Colonic mucosa (tissue), 4 donors: ENCODE measurements at regions not wholly inside any gene's neighbourhood (a gene's known extent, or its start where the extent isn't known, plus 50 kb on each side); places are given as distances from the start of the nearest gene placed in this dataset.

Source experiments
- DNase-seq: peaks from one replicate; pipeline ENCODE4 v3.0.0-alpha.2; 2020
- H3K27ac ChIP-seq: fragments of 200-600 bp; one replicate; pipeline ENCODE4 v1.8.0; 2021
- H3K27me3 ChIP-seq: fragments of 200-600 bp; one replicate; pipeline ENCODE4 v1.8.0; 2021
- H3K36me3 ChIP-seq: fragments of 200-600 bp; one replicate; pipeline ENCODE4 v1.8.0; 2021
- H3K4me1 ChIP-seq: fragments of 200-600 bp; one replicate; pipeline ENCODE4 v1.8.0; 2021; ENCODE audit warnings: mild to moderate bottlenecking
- H3K4me3 ChIP-seq: fragments of 200-600 bp; one replicate; pipeline ENCODE4 v1.8.0; 2021
- H3K9ac ChIP-seq, 2 donors: one replicate each; pipeline ENCODE4 v1.7.0; 2013; ENCODE audit warnings: control low read depth in 2 of 2, low read depth in 2 of 2, low read length in 2 of 2
- H3K9me3 ChIP-seq: fragments of 200-600 bp; one replicate; pipeline ENCODE4 v1.8.0; 2021
- intact Hi-C: fragments of 100-400 bp; cut with DNase I; formaldehyde crosslinking; loops from one replicate; pipeline ENCODE4 v1.14.1; 2022
- TF ChIP-seq, protein P1 (sequence below): fragments of 200-600 bp; IDR thresholded peaks from one replicate; pipeline ENCODE4 v1.8.0; 2022; ENCODE audit warnings: antibody characterized with exemption, mild to moderate bottlenecking
- donor health status: healthy.
- donor health status: DM: no; HTN: no; CAD: no.
- donor health status: DM: no; HTN: no; CAD: no.

GRCh38 chr1:87644033-87644578 is 315.4 kb downstream of the LMO4 start:
- Histone ChIP-seq H3K9ac (no peak overlapping the region), H3K4me1 (no peaks in the 10 kb centered on the region), H3K27me3 (no peaks in the 10 kb centered on the region), H3K9me3 (no peaks in the 10 kb centered on the region), H3K27ac (no peak overlapping the region), H3K36me3 (no peaks in the 10 kb centered on the region), H3K4me3 (no peak overlapping the region)
- intact Hi-C loops = no loop called here
- TF ChIP-seq, protein P1, sequence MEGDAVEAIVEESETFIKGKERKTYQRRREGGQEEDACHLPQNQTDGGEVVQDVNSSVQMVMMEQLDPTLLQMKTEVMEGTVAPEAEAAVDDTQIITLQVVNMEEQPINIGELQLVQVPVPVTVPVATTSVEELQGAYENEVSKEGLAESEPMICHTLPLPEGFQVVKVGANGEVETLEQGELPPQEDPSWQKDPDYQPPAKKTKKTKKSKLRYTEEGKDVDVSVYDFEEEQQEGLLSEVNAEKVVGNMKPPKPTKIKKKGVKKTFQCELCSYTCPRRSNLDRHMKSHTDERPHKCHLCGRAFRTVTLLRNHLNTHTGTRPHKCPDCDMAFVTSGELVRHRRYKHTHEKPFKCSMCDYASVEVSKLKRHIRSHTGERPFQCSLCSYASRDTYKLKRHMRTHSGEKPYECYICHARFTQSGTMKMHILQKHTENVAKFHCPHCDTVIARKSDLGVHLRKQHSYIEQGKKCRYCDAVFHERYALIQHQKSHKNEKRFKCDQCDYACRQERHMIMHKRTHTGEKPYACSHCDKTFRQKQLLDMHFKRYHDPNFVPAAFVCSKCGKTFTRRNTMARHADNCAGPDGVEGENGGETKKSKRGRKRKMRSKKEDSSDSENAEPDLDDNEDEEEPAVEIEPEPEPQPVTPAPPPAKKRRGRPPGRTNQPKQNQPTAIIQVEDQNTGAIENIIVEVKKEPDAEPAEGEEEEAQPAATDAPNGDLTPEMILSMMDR = no peak
- DNase-seq = no peak

GRCh38 chr1:87644579-87645190 is 316.0 kb downstream of the LMO4 start:
- TF ChIP-seq, protein P1 = no peak
- Histone ChIP-seq H3K9ac (no peak overlapping the region), H3K36me3 (no peaks in the 10 kb centered on the region), H3K27ac (no peak overlapping the region), H3K4me3 (no peak overlapping the region), H3K4me1 (no peaks in the 10 kb centered on the region), H3K27me3 (no peaks in the 10 kb centered on the region), H3K9me3 (no peaks in the 10 kb centered on the region)
- no peak for DNase-seq
- intact Hi-C loops = no loop called here

DNA sequence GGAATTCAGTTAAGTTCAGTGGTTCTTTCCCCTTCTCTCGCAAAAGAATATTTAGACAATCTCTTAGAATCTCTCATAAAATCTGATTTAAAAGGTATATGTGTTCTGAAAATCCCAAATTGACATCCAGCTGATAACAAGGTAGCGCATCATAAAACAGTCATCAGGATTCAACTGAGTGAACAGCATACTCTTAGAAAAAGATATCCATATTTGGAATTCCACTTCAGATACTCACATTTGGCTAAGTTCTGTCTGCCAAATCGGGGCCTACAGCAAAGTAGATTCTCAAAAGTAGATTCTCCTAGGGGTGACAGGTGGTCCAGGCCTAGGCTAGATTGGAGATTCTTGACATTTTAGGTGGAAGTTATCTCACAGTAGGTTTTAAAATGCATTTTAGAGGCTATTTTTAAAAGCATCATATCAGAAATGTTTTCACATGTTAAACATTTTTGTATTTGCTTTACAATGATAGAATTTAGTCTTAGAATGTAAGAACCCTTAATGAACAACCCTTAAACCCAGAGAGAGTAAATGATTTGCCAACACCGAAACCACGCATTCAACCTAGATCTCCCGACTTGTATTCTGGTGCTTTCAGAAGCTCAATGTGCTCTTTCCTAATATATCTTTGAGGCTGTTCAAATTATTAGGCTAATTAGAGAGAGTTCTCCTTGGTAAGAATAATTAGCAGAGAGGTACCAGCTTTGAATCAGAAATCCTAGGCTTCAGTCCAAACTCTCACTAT is 318.9 kb downstream of the LMO4 start:
- no peak overlapping the region for H3K27ac ChIP-seq
- no peaks in the 10 kb centered on the region for H3K9me3 ChIP-seq
- no peaks in the 10 kb centered on the region for H3K36me3 ChIP-seq
- no peak overlapping the region for H3K9ac ChIP-seq
- DNase-seq = no peak
- H3K4me1 ChIP-seq = no peaks in the 10 kb centered on the region
- H3K4me3 ChIP-seq = no peak overlapping the region
- intact Hi-C loops = no loop called here
- TF ChIP-seq, protein P1 = no peak
- no peaks in the 10 kb centered on the region for H3K27me3 ChIP-seq

DNA sequence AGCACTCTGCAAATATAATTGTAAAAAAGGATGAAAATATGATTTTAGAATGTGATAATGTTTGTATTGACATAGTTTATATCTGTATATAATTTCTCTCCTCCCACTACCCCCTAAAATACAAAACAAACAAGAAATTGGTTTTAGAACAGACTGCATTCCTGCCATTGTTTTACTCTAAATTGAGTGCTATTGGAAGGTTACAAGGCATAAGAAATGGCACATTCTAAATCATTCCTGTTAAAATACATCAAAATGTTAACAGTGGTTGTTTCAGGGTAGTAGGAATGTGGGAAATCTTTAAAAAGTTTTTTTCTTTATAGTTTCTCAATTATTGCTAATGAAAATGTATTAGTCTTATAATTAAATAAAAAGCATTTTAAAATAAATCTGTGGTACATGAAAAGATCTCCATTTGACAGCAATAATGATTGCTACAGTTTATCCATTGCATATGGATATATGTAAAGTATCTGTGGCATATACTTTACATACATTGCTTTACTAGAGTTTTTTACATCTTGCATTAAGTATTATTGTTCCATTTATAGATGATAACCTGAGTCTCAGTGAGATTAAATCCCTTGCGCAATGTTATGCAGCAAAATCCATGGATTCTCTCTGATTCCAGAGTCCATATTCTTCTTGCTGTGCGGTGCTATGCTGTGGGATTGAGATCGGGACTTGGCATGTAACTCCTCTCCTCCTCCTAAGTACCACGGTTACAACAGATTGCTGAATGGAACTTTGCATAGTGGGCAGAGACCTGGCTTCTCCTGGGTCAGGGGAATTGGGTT is 319.8 kb downstream of the LMO4 start:
- Histone ChIP-seq H3K36me3 (no peaks in the 10 kb centered on the region), H3K9ac (no peak overlapping the region), H3K4me3 (no peak overlapping the region), H3K9me3 (no peaks in the 10 kb centered on the region), H3K27ac (no peak overlapping the region), H3K27me3 (no peaks in the 10 kb centered on the region), H3K4me1 (no peaks in the 10 kb centered on the region)
- intact Hi-C loops = no loop called here
- DNase-seq = no peak
- TF ChIP-seq, protein P1 = no peak

DNA sequence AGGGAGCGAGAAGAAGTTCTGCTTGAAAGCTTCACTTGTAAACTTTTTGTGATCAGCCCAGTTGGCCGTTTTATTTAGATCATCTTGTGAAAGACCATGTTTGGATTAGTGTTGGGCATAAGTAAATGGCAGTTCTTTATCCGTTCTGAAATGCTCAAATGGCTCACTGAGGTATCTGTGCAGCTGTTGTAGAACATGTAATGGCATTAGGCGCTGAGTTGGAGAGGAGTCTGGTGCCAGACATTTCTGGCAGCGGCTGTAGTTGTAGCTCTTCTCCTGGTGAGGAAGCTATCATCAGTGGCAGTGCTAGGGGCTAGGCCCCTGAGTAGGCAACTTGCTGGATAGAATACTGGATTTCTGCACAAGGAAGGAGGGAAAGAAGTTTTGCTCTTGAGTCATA is 321.6 kb downstream of the LMO4 start:
- no peak for DNase-seq
- Histone ChIP-seq H3K4me1 (no peaks in the 10 kb centered on the region), H3K9ac (no peak overlapping the region), H3K9me3 (no peaks in the 10 kb centered on the region), H3K27ac (no peak overlapping the region), H3K4me3 (no peak overlapping the region), H3K27me3 (no peaks in the 10 kb centered on the region), H3K36me3 (no peaks in the 10 kb centered on the region)
- intact Hi-C loops = no loop called here
- TF ChIP-seq, protein P1 = no peak
